GM10248 (cell line): ENCODE measurements at regions not wholly inside any gene's neighbourhood (a gene's known extent, or its start where the extent isn't known, plus 50 kb on each side); places are given as distances from the start of the nearest gene placed in this dataset.

Source experiments
- CTCF ChIA-PET: fragments of 300-600 bp; sonication (Branson Sonifier 250); formaldehyde crosslinking; extraction: SDS; loops from one replicate; lab custom pipeline; 2021; ENCODE audit warnings: antibody characterized with exemption; lab: Yijun Ruan, JAX
- POLR2A ChIA-PET: fragments of 350-650 bp; sonication (Branson Sonifier 250); formaldehyde crosslinking; extraction: SDS; loops from one replicate; lab custom pipeline; 2020; ENCODE audit warnings: antibody characterized with exemption; lab: Yijun Ruan, JAX
- DNase-seq: peaks from one replicate; pipeline ENCODE4 v3.0.0; 2012; ENCODE audit errors: extremely low spot score
- TF ChIP-seq, protein P1 (sequence below): IDR thresholded peaks from 2 replicates; pipeline ENCODE4 v1.5.1; 2012; ENCODE audit warnings: mild to moderate bottlenecking, low read depth; ENCODE audit errors: extremely low read depth, missing control alignments, control extremely low read depth

- CTCF ChIA-PET = interaction anchor here (2.2 kb wide), 1 partner anchor 22 kb away, joined by 4 read pairs; no protein-coding TSS in a partner anchor
- no peak for DNase-seq
- TF ChIP-seq, protein P1, sequence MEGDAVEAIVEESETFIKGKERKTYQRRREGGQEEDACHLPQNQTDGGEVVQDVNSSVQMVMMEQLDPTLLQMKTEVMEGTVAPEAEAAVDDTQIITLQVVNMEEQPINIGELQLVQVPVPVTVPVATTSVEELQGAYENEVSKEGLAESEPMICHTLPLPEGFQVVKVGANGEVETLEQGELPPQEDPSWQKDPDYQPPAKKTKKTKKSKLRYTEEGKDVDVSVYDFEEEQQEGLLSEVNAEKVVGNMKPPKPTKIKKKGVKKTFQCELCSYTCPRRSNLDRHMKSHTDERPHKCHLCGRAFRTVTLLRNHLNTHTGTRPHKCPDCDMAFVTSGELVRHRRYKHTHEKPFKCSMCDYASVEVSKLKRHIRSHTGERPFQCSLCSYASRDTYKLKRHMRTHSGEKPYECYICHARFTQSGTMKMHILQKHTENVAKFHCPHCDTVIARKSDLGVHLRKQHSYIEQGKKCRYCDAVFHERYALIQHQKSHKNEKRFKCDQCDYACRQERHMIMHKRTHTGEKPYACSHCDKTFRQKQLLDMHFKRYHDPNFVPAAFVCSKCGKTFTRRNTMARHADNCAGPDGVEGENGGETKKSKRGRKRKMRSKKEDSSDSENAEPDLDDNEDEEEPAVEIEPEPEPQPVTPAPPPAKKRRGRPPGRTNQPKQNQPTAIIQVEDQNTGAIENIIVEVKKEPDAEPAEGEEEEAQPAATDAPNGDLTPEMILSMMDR = no peak
- POLR2A ChIA-PET = no interaction called here
Measured at GRCh38 chr5:20370061-20370460, 382.1 kb upstream of the CDH18 start.

DNA sequence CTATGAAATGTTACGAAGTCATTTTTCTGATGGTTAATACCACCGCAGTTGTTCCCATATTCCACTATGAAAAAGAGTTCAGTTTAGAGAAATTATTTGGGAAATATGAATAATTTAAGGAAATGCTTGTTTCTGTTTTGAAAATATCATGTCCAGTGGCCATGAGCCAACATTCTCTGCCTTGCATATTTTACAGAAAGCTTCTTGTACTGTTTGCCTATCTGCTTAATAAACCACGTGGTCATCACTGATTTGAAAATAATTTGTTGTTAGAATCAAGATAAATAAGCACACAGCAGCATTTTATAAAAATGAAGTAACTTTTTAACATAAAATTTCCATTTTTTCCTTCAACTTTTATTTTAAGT, 381.5 kb upstream of the CDH18 start:
- CTCF ChIA-PET = interaction anchor here (2.2 kb wide), 1 partner anchor 22 kb away, joined by 4 read pairs; no protein-coding TSS in a partner anchor
- no peak for DNase-seq
- POLR2A ChIA-PET = no interaction called here
- TF ChIP-seq, protein P1 = no peak

DNA sequence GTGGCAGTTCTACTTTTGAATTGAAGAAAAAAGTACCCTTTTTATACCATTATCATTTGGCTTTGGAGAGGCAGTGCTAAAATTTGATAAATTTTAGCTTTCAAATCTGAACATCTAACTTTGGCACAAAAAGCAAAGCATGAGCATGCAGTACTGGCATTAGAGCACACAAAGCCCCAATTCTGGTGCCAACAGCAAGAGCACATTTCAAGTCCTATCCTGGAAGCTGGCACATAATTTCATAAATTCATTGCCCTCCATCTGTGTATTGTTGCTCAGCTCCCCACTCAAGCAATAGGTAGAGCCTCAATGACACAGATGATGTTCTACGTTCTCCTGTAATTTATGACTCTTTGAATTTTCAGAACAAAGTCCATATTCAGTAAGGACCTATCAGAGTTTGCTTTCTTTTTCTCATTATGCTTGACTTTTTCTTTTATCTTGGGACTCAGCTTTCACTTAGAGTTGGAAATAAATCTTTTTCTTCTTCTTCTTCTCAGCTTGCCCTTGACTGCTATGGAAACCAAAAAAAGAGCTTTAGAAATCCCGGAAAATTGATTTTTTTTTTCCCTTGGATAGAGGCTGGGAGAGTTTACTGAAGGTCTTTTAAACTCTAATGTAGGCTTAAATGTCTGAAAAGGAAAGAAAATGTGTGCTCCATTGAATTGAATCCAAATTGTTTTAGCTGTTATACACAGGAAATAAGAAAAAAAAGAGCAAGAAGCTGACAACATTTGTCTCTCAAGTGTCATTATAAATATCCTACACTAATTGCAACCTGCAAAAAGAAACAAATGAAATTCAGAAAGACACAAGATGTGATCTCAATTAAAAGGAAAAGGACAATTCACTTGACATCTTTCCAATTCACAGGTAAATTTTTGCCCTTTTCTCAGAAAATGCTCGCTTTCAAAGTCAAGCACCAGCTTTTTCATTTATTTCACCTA, 380.8 kb upstream of the CDH18 start:
- TF ChIP-seq, protein P1 = no peak
- no peak for DNase-seq
- ChIA-PET POLR2A (no interaction called here), CTCF (interaction anchor here (1.3 to 2.2 kb wide), 2 partner anchors 21 to 31 kb away, joined by 3 to 4 read pairs; no protein-coding TSS in a partner anchor)

DNA sequence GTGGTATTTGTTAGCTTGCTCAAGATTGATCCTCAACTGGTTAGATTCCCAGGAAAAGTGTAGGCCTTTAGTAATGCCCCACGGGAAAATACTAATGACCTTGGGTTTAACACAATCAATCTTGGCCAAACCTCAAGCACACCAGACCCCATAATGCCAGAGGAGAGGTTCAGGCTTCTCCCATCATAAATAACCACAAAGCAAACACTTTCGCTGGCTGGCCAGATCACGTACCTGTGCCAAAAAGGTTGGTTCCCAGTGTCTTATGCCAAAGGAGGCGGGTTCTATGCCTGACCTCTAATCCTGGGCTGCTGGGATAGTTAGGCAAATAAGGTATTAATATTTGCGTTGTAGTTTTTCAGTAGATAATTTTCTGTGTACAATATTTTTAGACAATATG, 379.2 kb upstream of the CDH18 start:
- DNase-seq = no peak
- CTCF ChIA-PET = no interaction called here
- TF ChIP-seq, protein P1 = no peak
- POLR2A ChIA-PET = no interaction called here

- POLR2A ChIA-PET = no interaction called here
- CTCF ChIA-PET = no interaction called here
- TF ChIP-seq, protein P1 = no peak
- DNase-seq = no peak
Measured at GRCh38 chr5:20360263-20360662, 372.3 kb upstream of the CDH18 start.

DNA sequence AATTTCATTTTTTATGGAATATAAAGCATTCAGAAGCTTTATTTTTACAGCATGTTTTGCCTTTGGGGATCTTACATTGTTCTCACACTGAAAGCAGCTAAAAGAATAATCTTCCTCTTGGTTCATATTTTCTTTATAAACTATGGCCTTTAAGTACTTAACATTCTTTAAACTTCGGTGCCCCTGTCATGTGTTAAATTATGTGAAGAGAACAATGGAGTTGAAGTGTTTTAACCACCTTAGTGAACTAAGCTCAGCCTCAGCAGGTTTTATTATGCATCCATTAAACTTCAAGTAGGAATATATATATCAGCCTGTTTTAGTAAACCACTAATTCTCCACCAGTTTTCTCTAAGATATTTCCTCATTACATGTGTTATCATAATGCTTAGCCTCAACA, 371.4 kb upstream of the CDH18 start:
- POLR2A ChIA-PET = no interaction called here
- no peak for DNase-seq
- CTCF ChIA-PET = no interaction called here
- TF ChIP-seq, protein P1 = no peak
